ENCODE measurements at regions not wholly inside any gene's neighbourhood (a gene's known extent, or its start where the extent isn't known, plus 50 kb on each side); places are given as distances from the start of the nearest gene placed in this dataset.
"Not testable (repeated sequence)": the region's sequence is repeated elsewhere in the genome, so short reads cannot be mapped to it uniquely, and the experiment has no call there.

DNA sequence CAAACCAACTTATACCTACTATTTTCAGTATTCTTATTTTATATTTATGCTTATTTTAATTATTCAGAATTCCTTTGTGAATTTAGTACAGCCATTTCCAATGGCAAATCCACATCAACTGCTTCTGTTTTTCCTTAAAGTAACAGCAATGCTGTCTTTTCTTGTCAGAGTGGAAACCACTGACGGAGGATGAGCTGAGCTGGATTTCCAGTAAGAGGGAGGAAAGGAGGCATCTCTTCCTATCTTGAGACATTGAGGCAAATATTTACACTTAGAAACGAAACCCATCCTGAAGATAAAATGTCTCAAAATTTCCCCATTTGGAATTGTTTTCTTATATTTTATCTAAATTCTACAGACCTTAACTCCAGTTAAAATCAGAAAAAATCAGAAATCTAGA, 66.1 kb upstream of the SLC44A3 start:
- no peak for DNase-seq (ENCODE audit: low read depth)

GRCh38 chr1:94753171-94753972, 66.8 kb upstream of the SLC44A3 start:
- DNase-seq (ENCODE audit: low read depth), result no peak
- TF ChIP-seq CTCF (IDR thresholded peaks at IDR 0.05; ENCODE audit: low read depth, low read length, missing control alignments), result no peak
- H3K4me3 ChIP-seq (ENCODE audit: low read depth, low read length), result no peak overlapping the region

More for the DNA sequence above, 66.1 kb upstream of the SLC44A3 start:
- no peak for TF ChIP-seq CTCF (IDR thresholded peaks at IDR 0.05; ENCODE audit: low read depth, low read length, missing control alignments)
- no peak overlapping the region for H3K4me3 ChIP-seq (ENCODE audit: low read depth, low read length)

DNA sequence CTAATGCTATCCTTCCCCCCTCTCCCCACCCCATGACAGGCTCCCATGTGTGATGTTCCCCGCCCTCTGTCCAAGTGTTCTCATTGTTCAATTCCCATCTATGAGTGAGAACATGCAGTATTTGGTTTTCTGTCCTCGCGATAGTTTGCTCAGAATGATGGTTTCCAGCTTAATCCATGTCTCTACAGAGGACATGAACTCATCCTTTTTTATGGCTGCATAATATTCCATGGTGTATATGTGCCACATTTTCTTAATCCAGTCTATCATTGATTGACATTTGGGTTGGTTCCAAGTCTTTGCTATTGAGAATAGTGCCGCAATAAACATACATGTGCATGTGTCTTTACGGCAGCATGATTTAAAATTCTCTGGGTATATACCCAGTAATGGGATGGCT, 68.7 kb upstream of the SLC44A3 start:
- DNase-seq (ENCODE audit: low read depth); H3K4me3 ChIP-seq (ENCODE audit: low read depth, low read length): not testable (repeated sequence)

DNA sequence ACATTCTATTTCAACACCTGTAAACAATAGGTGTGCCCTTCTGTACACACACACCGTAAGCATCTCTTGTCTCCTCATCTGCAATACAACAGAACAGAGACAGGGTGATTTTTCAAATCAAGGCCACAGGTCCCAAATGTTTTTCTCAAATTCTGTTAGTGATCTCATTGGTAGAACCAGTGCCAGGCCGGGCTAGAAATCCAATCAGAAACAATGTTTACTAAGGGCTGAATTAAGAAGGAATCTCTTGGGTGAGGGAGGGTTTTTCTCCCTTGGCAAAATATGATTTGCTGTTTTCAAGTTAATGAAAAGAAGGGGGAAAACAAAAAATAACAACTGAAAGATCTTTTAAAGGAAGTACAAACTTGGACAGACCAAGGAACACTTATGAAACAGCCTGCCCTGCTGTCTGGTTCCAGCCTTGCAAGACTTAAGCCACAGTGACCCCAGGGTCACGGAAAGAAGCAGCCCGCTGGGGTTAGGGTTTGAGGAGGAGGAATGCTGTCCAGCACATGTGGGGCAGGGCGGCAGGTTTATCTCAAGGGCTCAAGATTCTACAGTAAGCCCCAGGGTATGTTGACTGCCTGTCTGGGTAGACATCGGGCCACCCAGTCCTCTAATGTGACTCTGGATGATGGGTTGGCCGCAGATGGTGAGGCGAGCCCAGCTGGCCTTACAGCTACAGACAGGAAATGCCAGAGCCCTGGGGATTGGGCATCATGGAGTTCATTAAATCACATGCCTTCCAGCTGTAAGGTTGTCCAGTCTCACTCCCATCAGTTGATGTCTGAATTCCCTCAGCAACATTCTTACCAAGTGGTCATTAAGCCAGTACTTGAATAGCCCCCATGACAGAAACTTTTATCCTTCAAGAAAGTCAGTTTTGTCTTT, 73.3 kb upstream of the SLC44A3 start:
- no peak overlapping the region for H3K4me3 ChIP-seq (ENCODE audit: low read depth, low read length)
- no peak for DNase-seq (ENCODE audit: low read depth)

DNA sequence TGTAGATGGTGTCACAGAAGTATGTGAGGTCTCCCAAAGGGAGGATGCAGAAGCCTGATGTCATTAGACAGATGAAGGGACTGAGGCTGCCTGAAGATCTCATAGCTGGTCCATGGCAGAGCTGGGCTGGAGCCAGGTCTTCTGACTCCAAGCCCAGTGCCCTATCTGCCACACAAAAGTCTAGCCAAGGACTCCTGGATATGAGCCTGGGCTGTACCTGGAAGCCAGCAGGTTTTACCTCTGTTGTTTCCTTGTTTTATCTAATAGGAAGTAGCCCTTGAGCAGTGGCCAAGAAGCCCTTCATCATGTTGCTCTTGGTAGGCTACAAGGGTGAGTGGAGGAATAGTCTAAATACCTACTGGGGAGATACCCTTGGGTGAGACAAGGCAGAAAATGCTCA, 74.4 kb upstream of the SLC44A3 start:
- no peak overlapping the region for H3K4me3 ChIP-seq (ENCODE audit: low read depth, low read length)
- no peak for DNase-seq (ENCODE audit: low read depth)
- no peak for TF ChIP-seq CTCF (IDR thresholded peaks at IDR 0.05; ENCODE audit: low read depth, low read length, missing control alignments)

More for the DNA sequence above, 73.3 kb upstream of the SLC44A3 start:
- no peak for TF ChIP-seq CTCF (IDR thresholded peaks at IDR 0.05; ENCODE audit: low read depth, low read length, missing control alignments)

GRCh38 chr1:94743862-94744261, 76.3 kb upstream of the SLC44A3 start:
- no peak for DNase-seq (ENCODE audit: low read depth)
- no peak for TF ChIP-seq CTCF (IDR thresholded peaks at IDR 0.05; ENCODE audit: low read depth, low read length, missing control alignments)
- H3K4me3 ChIP-seq (ENCODE audit: low read depth, low read length), result no peak overlapping the region

DNA sequence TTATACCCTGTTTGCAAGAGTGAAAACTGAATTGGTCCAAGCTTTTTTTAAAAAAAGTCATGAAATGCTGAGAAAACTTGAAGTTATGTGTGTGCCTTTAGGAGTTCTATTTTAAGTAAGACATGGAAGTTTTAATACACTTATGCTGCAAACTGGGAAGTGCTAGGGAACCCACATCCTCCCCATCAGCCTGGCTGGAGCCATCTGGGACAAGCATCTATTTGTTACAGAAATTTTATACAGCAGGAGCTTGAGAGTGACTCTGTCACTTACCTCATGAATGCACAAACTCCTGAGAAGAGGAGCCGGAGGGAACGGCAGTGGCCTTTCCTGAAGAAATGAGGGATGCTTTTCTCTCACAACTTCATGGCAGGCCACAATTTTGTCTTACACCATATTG, 78.2 kb upstream of the SLC44A3 start:
- DNase-seq (ENCODE audit: low read depth), result no peak
- H3K4me3 ChIP-seq (ENCODE audit: low read depth, low read length), result no peak overlapping the region
- TF ChIP-seq CTCF (IDR thresholded peaks at IDR 0.05; ENCODE audit: low read depth, low read length, missing control alignments), result no peak
